ENCODE measurements at regions not wholly inside any gene's neighbourhood (a gene's known extent, or its start where the extent isn't known, plus 50 kb on each side); places are given as distances from the start of the nearest gene placed in this dataset.

GRCh38 chr20:1805816-1806215 lies 89.4 kb upstream of the SIRPA start:
- TF ChIP-seq EZH2 (IDR thresholded peaks at IDR 0.05; ENCODE audit: insufficient read depth, poor library complexity, severe bottlenecking) (no peak), EZH2phosphoT487 (IDR thresholded peaks at IDR 0.05; ENCODE audit: insufficient read depth, low read depth) (no peak)

Measured in GM23248 (cell line).